HEK293 (cell line): ENCODE measurements at regions not wholly inside any gene's neighbourhood (a gene's known extent, or its start where the extent isn't known, plus 50 kb on each side); places are given as distances from the start of the nearest gene placed in this dataset.

ENCODE experiments used
- CTCF ChIP-seq: fragments of 450-650 bp; formaldehyde crosslinking; IDR thresholded peaks from 2 replicates; pipeline ENCODE4 v1.5.1; 2016; ENCODE audit warnings: missing biosample characterization, missing genetic modification characterization
- HOXA7 ChIP-seq: sonication (generic); formaldehyde crosslinking; IDR thresholded peaks from 2 replicates; pipeline ENCODE4 v1.8.1; 2022; ENCODE audit warnings: missing genetic modification reagents, borderline replicate concordance
- KLF16 ChIP-seq: fragments of 450-650 bp; formaldehyde crosslinking; IDR thresholded peaks from 2 replicates; pipeline ENCODE4 v1.5.1; 2017; ENCODE audit warnings: missing biosample characterization, missing genetic modification characterization
- MEIS1 ChIP-seq: sonication (generic); formaldehyde crosslinking; IDR thresholded peaks from 2 replicates; pipeline ENCODE4 v1.8.1; 2022; ENCODE audit warnings: missing genetic modification reagents, mild to moderate bottlenecking, borderline replicate concordance
- SETDB1 ChIP-seq: IDR thresholded peaks from one replicate; pipeline ENCODE4 v1.6.1; 2017; ENCODE audit warnings: mild to moderate bottlenecking, low read length, moderate library complexity, mixed read lengths; ENCODE audit not compliant: insufficient read length
- SP2 ChIP-seq: fragments of 450-650 bp; formaldehyde crosslinking; IDR thresholded peaks from 2 replicates; pipeline ENCODE4 v1.5.1; 2016; ENCODE audit warnings: missing biosample characterization, missing genetic modification characterization
- TCF7L2 ChIP-seq: IDR thresholded peaks from 2 replicates; pipeline ENCODE4 v1.6.1; 2011; ENCODE audit warnings: low read depth, mild to moderate bottlenecking, inconsistent platforms, low read length, moderate library complexity, borderline replicate concordance
- YY2 ChIP-seq: fragments of 450-650 bp; formaldehyde crosslinking; IDR thresholded peaks from 2 replicates; pipeline ENCODE4 v1.5.1; 2016; ENCODE audit warnings: missing biosample characterization, missing genetic modification characterization
- ZNF155 ChIP-seq: fragments of 450-650 bp; formaldehyde crosslinking; IDR thresholded peaks from 2 replicates; pipeline ENCODE4 v1.5.1; 2016; ENCODE audit warnings: missing biosample characterization, missing genetic modification characterization
- ZNF214 ChIP-seq: fragments of 450-650 bp; formaldehyde crosslinking; IDR thresholded peaks from 2 replicates; pipeline ENCODE4 v1.5.1; 2017; ENCODE audit warnings: missing biosample characterization, mild to moderate bottlenecking, missing genetic modification characterization, borderline replicate concordance
- ZNF26 ChIP-seq: fragments of 450-650 bp; formaldehyde crosslinking; IDR thresholded peaks from 2 replicates; pipeline ENCODE4 v1.5.1; 2016; ENCODE audit warnings: missing biosample characterization, missing genetic modification characterization
- ZNF302 ChIP-seq: fragments of 450-650 bp; formaldehyde crosslinking; IDR thresholded peaks from 2 replicates; pipeline ENCODE4 v1.5.1; 2016; ENCODE audit warnings: missing biosample characterization, missing genetic modification characterization, low read depth
- ZNF362 ChIP-seq: fragments of 450-650 bp; formaldehyde crosslinking; IDR thresholded peaks from 2 replicates; pipeline ENCODE4 v1.5.1; 2016; ENCODE audit warnings: missing biosample characterization, missing genetic modification characterization
- ZNF670 ChIP-seq: fragments of 450-650 bp; formaldehyde crosslinking; IDR thresholded peaks from 2 replicates; pipeline ENCODE4 v1.5.1; 2016; ENCODE audit warnings: missing biosample characterization, missing genetic modification characterization, low read depth

GRCh38 chr11:92790926-92791616 is 178.4 kb upstream of the MTNR1B start:
- TF ChIP-seq CTCF (tag by site-specific recombination): no peak
- no peak for TF ChIP-seq ZNF362 (tag by site-specific recombination)
- TF ChIP-seq ZNF26 (tag by site-specific recombination): no peak
- TF ChIP-seq TCF7L2: no peak
- no peak for TF ChIP-seq HOXA7
- no peak for TF ChIP-seq MEIS1 (CRISPR knock-in tag)
- no peak for TF ChIP-seq SP2
- no peak for TF ChIP-seq ZNF214
- no peak for TF ChIP-seq YY2
- no peak for TF ChIP-seq ZNF302 (tag by site-specific recombination)
- no peak for TF ChIP-seq ZNF670
- TF ChIP-seq ZNF155 (tag by site-specific recombination): no peak
- TF ChIP-seq KLF16: no peak
- TF ChIP-seq SETDB1: no peak
